Caco-2 (cell line): ENCODE measurements at regions not wholly inside any gene's neighbourhood (a gene's known extent, or its start where the extent isn't known, plus 50 kb on each side); places are given as distances from the start of the nearest gene placed in this dataset.
A peak's percentile ranks its signal among the peaks of the same experiment; 100 is the strongest.

Experiments
- BruUV-seq: library from RNA; stranded (reverse); fragments of 400-500 nt; replicated peaks from 2 replicates; lab custom pipeline; 2021; lab: Mats Ljungman, UMichigan
- CTCF ChIA-PET: fragments of 300-600 bp; sonication (Branson Sonifier 250); formaldehyde crosslinking; loops from one replicate; lab custom pipeline; 2022; ENCODE audit warnings: antibody characterized with exemption; lab: Charles Lee
- POLR2A ChIA-PET: fragments of 300-600 bp; sonication (Branson Sonifier 250); formaldehyde crosslinking; loops from one replicate; lab custom pipeline; 2022; ENCODE audit warnings: antibody characterized with exemption; lab: Charles Lee
- DNase-seq, 2 experiments: peaks; one replicate each; pipeline versions ENCODE4 v3.0.0 to v3.0.0-alpha.2; 2020 to 2022
- H3K27me3 ChIP-seq: replicated peaks from 2 replicates; pipeline ENCODE4 v1.6.0; 2011; ENCODE audit warnings: low read length; ENCODE audit not compliant: control insufficient read depth, insufficient read depth
- H3K36me3 ChIP-seq: 2 replicates; pipeline ENCODE4 v1.5.1; 2011; ENCODE audit warnings: low read length; ENCODE audit not compliant: control insufficient read depth, insufficient read depth
- H3K4me1 ChIP-seq: fragments of 250-450 bp; sonication (Bioruptor Pico); 2 replicates; pipeline ENCODE4 v1.5.1; 2020; ENCODE audit warnings: mild to moderate bottlenecking
- H3K4me3 ChIP-seq: 2 replicates; pipeline ENCODE4 v1.5.1; 2011; ENCODE audit warnings: low read depth, mild to moderate bottlenecking, control low read depth, low read length
- H3K9me3 ChIP-seq: fragments of 250-450 bp; sonication (Bioruptor Pico); 2 replicates; pipeline ENCODE4 v1.5.1; 2020; ENCODE audit warnings: mild to moderate bottlenecking, moderate library complexity
- H3K27ac Mint-ChIP-seq: one replicate; pipeline ENCODE4 v1.8.0; 2022; ENCODE audit warnings: mixed read lengths; ENCODE audit not compliant: unreplicated experiment
- H3K27me3 Mint-ChIP-seq: one replicate; pipeline ENCODE4 v1.8.0; 2022; ENCODE audit warnings: mixed read lengths; ENCODE audit not compliant: insufficient read depth, unreplicated experiment
- H3K36me3 Mint-ChIP-seq: one replicate; pipeline ENCODE4 v1.8.0; 2022; ENCODE audit warnings: mild to moderate bottlenecking, mixed read lengths; ENCODE audit not compliant: insufficient read depth, unreplicated experiment
- H3K4me1 Mint-ChIP-seq: one replicate; pipeline ENCODE4 v1.8.0; 2022; ENCODE audit warnings: low read depth, mixed read lengths; ENCODE audit not compliant: unreplicated experiment
- H3K4me3 Mint-ChIP-seq: one replicate; pipeline ENCODE4 v1.8.0; 2022; ENCODE audit warnings: mild to moderate bottlenecking, moderate library complexity, mixed read lengths; ENCODE audit not compliant: unreplicated experiment
- H3K9me3 Mint-ChIP-seq: one replicate; pipeline ENCODE4 v1.8.0; 2022; ENCODE audit warnings: mixed read lengths; ENCODE audit not compliant: unreplicated experiment
- CTCF ChIP-seq, 2 experiments: fragments of 200-600 bp in 1 of 2; IDR thresholded peaks; 1 replicate in 1 of 2; 2 replicates in 1 of 2; pipeline versions ENCODE4 v1.5.1 to v1.8.0; 2011 to 2022; ENCODE audit warnings: antibody characterized with exemption in 1 of 2, control low read depth in 1 of 2, inconsistent platforms in 1 of 2, low read depth in 1 of 2, low read length in 1 of 2, mild to moderate bottlenecking in 1 of 2, moderate library complexity in 1 of 2; ENCODE audit not compliant: insufficient read depth in 1 of 2, severe bottlenecking in 1 of 2, unreplicated experiment in 1 of 2
- intact Hi-C: fragments of 100-400 bp; cut with micrococcal nuclease; formaldehyde crosslinking; loops from one replicate; pipeline ENCODE4 v1.10.0; 2022; ENCODE audit not compliant: unreplicated experiment

DNA sequence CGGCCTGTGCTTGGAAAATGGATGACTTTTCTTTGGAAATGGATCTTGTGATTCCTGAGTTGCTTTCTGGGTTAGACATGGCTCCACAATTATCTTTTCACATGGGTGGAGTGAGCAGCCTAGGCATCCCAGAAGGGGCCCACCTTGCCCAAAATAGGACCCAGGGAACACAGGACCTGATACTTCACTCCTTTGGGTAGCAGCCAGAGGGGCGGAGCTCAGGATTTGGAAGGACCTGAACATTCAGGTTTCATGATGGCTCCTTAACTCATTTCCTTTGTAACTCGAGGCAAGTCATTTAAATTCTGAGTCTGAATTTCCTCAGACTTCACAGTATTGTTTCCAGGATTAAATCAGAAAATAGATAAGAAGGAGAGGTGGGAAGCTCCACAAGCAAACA is 178.3 kb upstream of the ZMIZ1 start:
- Mint-ChIP-seq H3K36me3 (no peaks in the 10 kb centered on the region), H3K4me3 (no peak overlapping the region), H3K4me1 (peaks cover 23% of the 10 kb centered on the region), H3K27ac (no peak overlapping the region), H3K9me3 (peaks cover 17% of the 10 kb centered on the region), H3K27me3 (no peaks in the 10 kb centered on the region)
- intact Hi-C loops: no loop called here
- H3K4me3 ChIP-seq: no peak overlapping the region
- H3K36me3 ChIP-seq: no peaks in the 10 kb centered on the region
- no TSS peak for BruUV-seq
- DNase-seq: no peak
- H3K9me3 ChIP-seq: peaks cover 18% of the 10 kb centered on the region
- TF ChIP-seq CTCF (IDR thresholded peaks at IDR 0.05; ENCODE audit: insufficient read depth in 1 of 2, low read depth in 1 of 2, low read length in 1 of 2, severe bottlenecking in 1 of 2, unreplicated experiment in 1 of 2): no peak
- CTCF ChIA-PET: no interaction called here
- POLR2A ChIA-PET: no interaction called here
- H3K27me3 ChIP-seq: no peaks in the 10 kb centered on the region
- H3K4me1 ChIP-seq: no peaks in the 10 kb centered on the region

DNA sequence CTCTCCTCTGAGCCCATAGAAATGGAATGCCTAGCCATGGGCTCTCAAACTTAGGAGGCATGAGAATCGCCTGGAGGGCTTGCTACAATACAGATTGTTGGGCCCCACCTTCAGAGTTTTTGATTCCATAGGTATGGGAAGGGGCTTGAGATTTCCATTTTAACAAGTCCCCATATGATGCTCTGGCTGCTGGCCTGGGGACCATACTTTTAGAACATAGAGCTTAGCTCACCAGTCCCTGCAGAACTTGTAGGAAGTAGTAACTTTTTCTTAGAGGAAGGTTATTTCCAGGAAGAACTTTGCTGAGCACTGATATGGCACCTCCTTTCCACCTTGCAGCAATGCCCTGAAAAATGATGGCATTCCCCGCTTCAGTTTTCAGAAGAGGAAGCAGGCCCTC is 177.0 kb upstream of the ZMIZ1 start:
- POLR2A ChIA-PET: no interaction called here

GRCh38 chr10:78892338-78893176 is 176.2 kb upstream of the ZMIZ1 start:
- H3K36me3 Mint-ChIP-seq: no peaks in the 10 kb centered on the region
- no TSS peak for BruUV-seq
- no peak overlapping the region for H3K27ac Mint-ChIP-seq
- H3K4me1 Mint-ChIP-seq: peaks cover 23% of the 10 kb centered on the region
- H3K36me3 ChIP-seq: no peaks in the 10 kb centered on the region
- no peak overlapping the region for H3K4me3 Mint-ChIP-seq
- ChIA-PET POLR2A (no interaction called here), CTCF (no interaction called here)
- no peaks in the 10 kb centered on the region for H3K27me3 ChIP-seq
- intact Hi-C loops: no loop called here
- no peaks in the 10 kb centered on the region for H3K4me1 ChIP-seq
- no peaks in the 10 kb centered on the region for H3K9me3 Mint-ChIP-seq
- peak in 1 of 2 experiments; percentile 12 for DNase-seq
- no peak for TF ChIP-seq CTCF (IDR thresholded peaks at IDR 0.05; ENCODE audit: insufficient read depth in 1 of 2, low read depth in 1 of 2, low read length in 1 of 2, severe bottlenecking in 1 of 2, unreplicated experiment in 1 of 2)
- H3K4me3 ChIP-seq: no peak overlapping the region
- peaks cover under 1% of the 10 kb centered on the region; the same call in 1 of the 2 replicates for H3K9me3 ChIP-seq
- H3K27me3 Mint-ChIP-seq: no peaks in the 10 kb centered on the region

More for the DNA sequence above, 177.0 kb upstream of the ZMIZ1 start:
- no peak for DNase-seq
- CTCF ChIA-PET: no interaction called here
- no peaks in the 10 kb centered on the region for H3K27me3 ChIP-seq
- intact Hi-C loops: no loop called here
- H3K36me3 ChIP-seq: no peaks in the 10 kb centered on the region
- TF ChIP-seq CTCF (IDR thresholded peaks at IDR 0.05; ENCODE audit: insufficient read depth in 1 of 2, low read depth in 1 of 2, low read length in 1 of 2, severe bottlenecking in 1 of 2, unreplicated experiment in 1 of 2): no peak
- no peaks in the 10 kb centered on the region for H3K36me3 Mint-ChIP-seq
- no peak overlapping the region for H3K4me3 Mint-ChIP-seq
- peaks cover 9% of the 10 kb centered on the region for H3K9me3 ChIP-seq
- no peak overlapping the region for H3K4me3 ChIP-seq
- no peaks in the 10 kb centered on the region for H3K27me3 Mint-ChIP-seq
- BruUV-seq: no TSS peak
- no peak overlapping the region for H3K27ac Mint-ChIP-seq
- H3K9me3 Mint-ChIP-seq: peaks cover 4% of the 10 kb centered on the region
- H3K4me1 ChIP-seq: no peaks in the 10 kb centered on the region
- H3K4me1 Mint-ChIP-seq: peaks cover 23% of the 10 kb centered on the region
